Spleen (tissue), 11 donors: ENCODE measurements at regions not wholly inside any gene's neighbourhood (a gene's known extent, or its start where the extent isn't known, plus 50 kb on each side); places are given as distances from the start of the nearest gene placed in this dataset.

ENCODE experiments used
- DNase-seq: peaks from one replicate; pipeline ENCODE4 v3.0.0-alpha.2; 2020
- H3K27ac ChIP-seq, 8 donors: fragments of 200-600 bp; sonication (generic) in 7 of 8; 1 replicate in 4 of 8; 2 replicates in 4 of 8; pipeline versions ENCODE4 v1.5.0 to v1.8.0; 2016 to 2021; ENCODE audit warnings: inconsistent platforms in 4 of 8, mild to moderate bottlenecking in 4 of 8, moderate library complexity in 1 of 8
- H3K27me3 ChIP-seq, 7 donors: fragments of 200-600 bp; sonication (generic) in 6 of 7; replicated peaks in 1 of 7; 1 replicate in 4 of 7; 2 replicates in 3 of 7; pipeline versions ENCODE4 v1.5.0 to v1.8.0; 2016 to 2021; ENCODE audit warnings: inconsistent platforms in 3 of 7, mild to moderate bottlenecking in 1 of 7
- H3K36me3 ChIP-seq, 6 donors: fragments of 200-600 bp; sonication (generic) in 5 of 6; 1 replicate in 4 of 6; 2 replicates in 2 of 6; pipeline versions ENCODE4 v1.5.0 to v1.8.0; 2016 to 2021; ENCODE audit warnings: inconsistent platforms in 2 of 6
- H3K4me1 ChIP-seq, 6 donors: fragments of 200-600 bp; sonication (generic) in 5 of 6; 1 replicate in 3 of 6; 2 replicates in 3 of 6; pipeline versions ENCODE4 v1.5.0 to v1.8.0; 2016 to 2021; ENCODE audit warnings: inconsistent platforms in 3 of 6
- H3K4me3 ChIP-seq, 8 donors: fragments of 200-600 bp; sonication (generic) in 7 of 8; 1 replicate in 4 of 8; 2 replicates in 4 of 8; pipeline versions ENCODE4 v1.5.0 to v1.8.0; 2016 to 2021; ENCODE audit warnings: inconsistent platforms in 4 of 8, mild to moderate bottlenecking in 4 of 8, moderate library complexity in 2 of 8
- H3K9me3 ChIP-seq, 8 donors: fragments of 200-600 bp; sonication (generic) in 7 of 8; 1 replicate in 4 of 8; 2 replicates in 4 of 8; pipeline versions ENCODE4 v1.5.0 to v1.8.0; 2016 to 2021; ENCODE audit warnings: inconsistent platforms in 4 of 8
- CTCF ChIP-seq, 11 experiments: fragments of 200-600 bp in 7 of 11; fragments of 450-650 bp in 4 of 11; sonication (generic) in 4 of 11; IDR thresholded peaks in 8 of 11; conservative IDR thresholded peaks in 3 of 11; 1 replicate in 7 of 11; 2 replicates in 4 of 11; pipeline versions ENCODE4 v1.4.0 to v1.8.0; 2016 to 2021; ENCODE audit warnings: antibody characterized with exemption in 11 of 11, inconsistent platforms in 4 of 11, mild to moderate bottlenecking in 1 of 11
- POLR2A ChIP-seq, 3 donors: fragments of 450-650 bp; IDR thresholded peaks; one replicate each; pipeline ENCODE4 v1.5.1; 2017; ENCODE audit warnings: antibody characterized with exemption in 3 of 3, mild to moderate bottlenecking in 1 of 3
- POLR2AphosphoS5 ChIP-seq, 3 donors: sonication (generic); formaldehyde crosslinking; IDR thresholded peaks; one replicate each; pipeline ENCODE4 v1.5.1; 2017; ENCODE audit warnings: antibody characterized with exemption in 3 of 3
- WGBS, 5 donors: extraction: QIAGEN DNeasy Blood & Tissue Kit in 3 of 5; methylation state at CpG; one replicate each; pipeline versions ENCODE4 v1.1.5 to v1.1.7; 2013 to 2018; 5-methylcytosine and 5-hydroxymethylcytosine counted together
- intact Hi-C: fragments of 100-400 bp; cut with DNase I; formaldehyde crosslinking; loops from one replicate; pipeline ENCODE4 v1.15.0; 2023; ENCODE audit warnings: low total_unique reads
- donor health status: healthy with polysubstance abuse.
- donor health status: DM: no; HTN: no; CAD: no; lungs with moderate emphysema.
- donor health status: DM: no; HTN: no; CAD: no.
- donor health status: Bipolar disorder and iron deficiency.
- donor health status: healthy.
- donor health status: DM: no; HTN: no; CAD: no.
- donor health status: DM: yes; HTN: yes; CAD: no.

- Histone ChIP-seq H3K36me3 (no peaks in the 10 kb centered on the region), H3K4me3 (no peak overlapping the region), H3K27ac (no peak overlapping the region), H3K27me3 (peaks cover 0 to 23% (median 4%) of the 10 kb centered on the region in 7 donors), H3K9me3 (peaks cover 0 to 43% (median 15%) of the 10 kb centered on the region in 8 donors), H3K4me1 (no peaks in the 10 kb centered on the region)
- TF ChIP-seq CTCF (IDR thresholded peaks at IDR 0.05 in 8 of 11, conservative IDR thresholded peaks at IDR 0.05 in 3 of 11) (no peak), POLR2AphosphoS5 (IDR thresholded peaks at IDR 0.05) (no peak), POLR2A (IDR thresholded peaks at IDR 0.05) (no peak)
- intact Hi-C loops, result no loop called here
- DNase-seq, result no peak
- WGBS, 5 donors, result 80 to 91% (median 85%) methylated on average over 8 of the region's 8 CpGs
Measured at GRCh38 chr7:98685541-98685940, 68.5 kb downstream of the NPTX2 start.

GRCh38 chr7:98686466-98687080, 69.5 kb downstream of the NPTX2 start:
- H3K9me3 ChIP-seq, result peaks cover 0 to 50% (median 17%) of the 10 kb centered on the region in 8 donors
- H3K27ac ChIP-seq, result no peak overlapping the region
- WGBS, 5 donors, result 39 to 63% (median 41%) methylated on average over 4 of the region's 4 CpGs
- H3K36me3 ChIP-seq, result no peaks in the 10 kb centered on the region
- H3K27me3 ChIP-seq, result peaks cover 0 to 12% (median 0%) of the 10 kb centered on the region in 7 donors
- no peak overlapping the region for H3K4me3 ChIP-seq
- intact Hi-C loops, result no loop called here
- no peak for DNase-seq
- TF ChIP-seq CTCF (IDR thresholded peaks at IDR 0.05 in 8 of 11, conservative IDR thresholded peaks at IDR 0.05 in 3 of 11) (no peak), POLR2AphosphoS5 (IDR thresholded peaks at IDR 0.05) (no peak)
- no peaks in the 10 kb centered on the region for H3K4me1 ChIP-seq

GRCh38 chr7:98687111-98687751, 70.1 kb downstream of the NPTX2 start:
- Histone ChIP-seq H3K9me3 (peaks cover 0 to 54% (median 18%) of the 10 kb centered on the region in 8 donors), H3K27ac (no peak overlapping the region), H3K4me3 (no peak overlapping the region), H3K4me1 (no peaks in the 10 kb centered on the region), H3K27me3 (peaks cover 0 to 6% (median 0%) of the 10 kb centered on the region in 7 donors), H3K36me3 (no peaks in the 10 kb centered on the region)
- intact Hi-C loops, result no loop called here
- WGBS, 5 donors, result 75 to 81% (median 80%) methylated on average over 12 of the region's 12 CpGs
- no peak for DNase-seq
- no peak for TF ChIP-seq CTCF (IDR thresholded peaks at IDR 0.05 in 8 of 11, conservative IDR thresholded peaks at IDR 0.05 in 3 of 11)

GRCh38 chr7:98691619-98692018, 74.5 kb downstream of the NPTX2 start:
- Histone ChIP-seq H3K9me3 (peaks cover 0 to 82% (median 43%) of the 10 kb centered on the region in 8 donors), H3K27me3 (no peaks in the 10 kb centered on the region), H3K4me1 (no peaks in the 10 kb centered on the region), H3K4me3 (no peak overlapping the region), H3K27ac (no peak overlapping the region), H3K36me3 (no peaks in the 10 kb centered on the region)
- intact Hi-C loops, result no loop called here
- TF ChIP-seq POLR2AphosphoS5 (IDR thresholded peaks at IDR 0.05), result no peak
- TF ChIP-seq CTCF (IDR thresholded peaks at IDR 0.05 in 8 of 11, conservative IDR thresholded peaks at IDR 0.05 in 3 of 11), result no peak
- no peak for TF ChIP-seq POLR2A (IDR thresholded peaks at IDR 0.05)
- WGBS, 5 donors, result 80 to 92% (median 90%) methylated on average over 4 of the region's 4 CpGs
- DNase-seq, result no peak
